ENCODE measurements at regions not wholly inside any gene's neighbourhood (a gene's known extent, or its start where the extent isn't known, plus 50 kb on each side); places are given as distances from the start of the nearest gene placed in this dataset.

- H3K27ac ChIP-seq (ENCODE audit: low read depth in 1 of 2, low read length in 2 of 2): no peak overlapping the region
- no peak overlapping the region for H3K9ac ChIP-seq (ENCODE audit: low read depth in 1 of 2, low read length in 2 of 2)
- no peak for DNase-seq (ENCODE audit: low spot score)
- no peaks in the 10 kb centered on the region for H3K27me3 ChIP-seq (ENCODE audit: control insufficient read depth in 4 of 4, insufficient read depth in 4 of 4, low read length in 3 of 4)
- no peaks in the 10 kb centered on the region for H3K36me3 ChIP-seq (ENCODE audit: control insufficient read depth in 4 of 4, insufficient read depth in 3 of 4, low read depth in 1 of 4, low read length in 3 of 4)
- no peak overlapping the region for H3K4me3 ChIP-seq (ENCODE audit: low read depth in 1 of 3, low read length in 3 of 3)
- H3K9me3 ChIP-seq (ENCODE audit: control insufficient read depth in 4 of 4, low read length in 3 of 4): no peaks in the 10 kb centered on the region
- 97% methylated on average over 3 of the region's 3 CpGs for WGBS
- H3K4me1 ChIP-seq (ENCODE audit: control insufficient read depth in 4 of 4, insufficient read depth in 4 of 4, low read length in 3 of 4): no peaks in the 10 kb centered on the region
- TF ChIP-seq RAD21 (IDR thresholded peaks at IDR 0.05): no peak
- TF ChIP-seq FOXA1 (IDR thresholded peaks at IDR 0.05): no peak
- no peak for TF ChIP-seq EGR1 (IDR thresholded peaks at IDR 0.05; ENCODE audit: low read depth in 2 of 2)
- no peak for TF ChIP-seq MAX (IDR thresholded peaks at IDR 0.05)
- TF ChIP-seq HNF4G (IDR thresholded peaks at IDR 0.05): no peak
- TF ChIP-seq GABPA (IDR thresholded peaks at IDR 0.05 in 1 of 2, conservative IDR thresholded peaks at IDR 0.05 in 1 of 2): no peak
- no peak for TF ChIP-seq SP1 (IDR thresholded peaks at IDR 0.05)
- TF ChIP-seq JUND (IDR thresholded peaks at IDR 0.05): no peak
- no peak for TF ChIP-seq CTCF (IDR thresholded peaks at IDR 0.05; ENCODE audit: low read depth, low read length, missing input control)
- TF ChIP-seq ATF3 (IDR thresholded peaks at IDR 0.05): no peak
- TF ChIP-seq YY1 (IDR thresholded peaks at IDR 0.05): no peak
- no peak for TF ChIP-seq REST (IDR thresholded peaks at IDR 0.05)
- TF ChIP-seq FOXA2 (IDR thresholded peaks at IDR 0.05): no peak
- TF ChIP-seq TAF1 (conservative IDR thresholded peaks at IDR 0.05): no peak
These were observed 333.3 kb upstream of the TPM1 start for GRCh38 chr15:62709261-62709660.

- WGBS: 97% methylated on average over 11 of the region's 11 CpGs
- no peak for DNase-seq (ENCODE audit: low spot score)
- H3K27ac ChIP-seq (ENCODE audit: low read depth in 1 of 2, low read length in 2 of 2): no peak overlapping the region
- no peak for TF ChIP-seq REST (IDR thresholded peaks at IDR 0.05)
- TF ChIP-seq FOXA1 (IDR thresholded peaks at IDR 0.05): no peak
- no peak for TF ChIP-seq TAF1 (conservative IDR thresholded peaks at IDR 0.05)
- no peak for TF ChIP-seq MAX (IDR thresholded peaks at IDR 0.05)
- TF ChIP-seq HNF4G (IDR thresholded peaks at IDR 0.05): no peak
- no peak for TF ChIP-seq RXRA (IDR thresholded peaks at IDR 0.05)
- no peak for TF ChIP-seq RAD21 (IDR thresholded peaks at IDR 0.05)
- H3K36me3 ChIP-seq (ENCODE audit: control insufficient read depth in 4 of 4, insufficient read depth in 3 of 4, low read depth in 1 of 4, low read length in 3 of 4): no peaks in the 10 kb centered on the region
- H3K9me3 ChIP-seq (ENCODE audit: control insufficient read depth in 4 of 4, low read length in 3 of 4): no peaks in the 10 kb centered on the region
- H3K9ac ChIP-seq (ENCODE audit: low read depth in 1 of 2, low read length in 2 of 2): no peak overlapping the region
- H3K27me3 ChIP-seq (ENCODE audit: control insufficient read depth in 4 of 4, insufficient read depth in 4 of 4, low read length in 3 of 4): no peaks in the 10 kb centered on the region
- no peaks in the 10 kb centered on the region for H3K4me1 ChIP-seq (ENCODE audit: control insufficient read depth in 4 of 4, insufficient read depth in 4 of 4, low read length in 3 of 4)
- no peak overlapping the region for H3K4me3 ChIP-seq (ENCODE audit: low read depth in 1 of 3, low read length in 3 of 3)
These were observed 330.7 kb upstream of the TPM1 start for GRCh38 chr15:62711691-62712454.

Data from liver (tissue), 8 donors.